ENCODE measurements at regions not wholly inside any gene's neighbourhood (a gene's known extent, or its start where the extent isn't known, plus 50 kb on each side); places are given as distances from the start of the nearest gene placed in this dataset.
"Not testable (repeated sequence)": the region's sequence is repeated elsewhere in the genome, so short reads cannot be mapped to it uniquely, and the experiment has no call there.

- DNase-seq, result no peak
These were observed 305.3 kb downstream of the SATB1 start for GRCh38 chr3:18119866-18120265.

- no peak for DNase-seq
These were observed 310.2 kb downstream of the SATB1 start for GRCh38 chr3:18114894-18115293.

- no peak for DNase-seq
These were observed 311.7 kb downstream of the SATB1 start for GRCh38 chr3:18113417-18113816.

- no peak for DNase-seq
These were observed 312.3 kb downstream of the SATB1 start for GRCh38 chr3:18112674-18113375.

GRCh38 chr3:18111796-18112232 is 313.3 kb downstream of the SATB1 start:
- no peak for DNase-seq

- no peak for DNase-seq
These were observed 321.5 kb downstream of the SATB1 start for GRCh38 chr3:18103591-18103990.

DNA sequence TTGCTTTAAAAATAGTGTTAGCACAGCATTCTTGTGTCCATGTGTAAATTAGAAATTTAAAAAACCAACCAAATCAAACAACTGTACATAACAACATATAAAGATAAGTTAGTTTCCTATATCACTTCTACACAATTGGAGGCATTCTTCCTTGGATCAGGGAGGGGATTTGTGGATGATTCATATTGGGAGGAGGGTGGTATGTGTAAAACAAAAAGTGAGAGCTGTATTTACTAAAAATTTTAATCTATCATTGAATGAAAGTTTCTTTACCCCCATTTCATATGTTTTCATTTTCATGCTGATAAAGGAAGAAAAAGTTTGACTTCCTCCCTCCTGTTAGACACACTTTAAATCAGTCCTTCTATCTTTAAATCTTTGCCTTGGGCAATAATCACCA is 325.0 kb downstream of the SATB1 start:
- no peak for DNase-seq

GRCh38 chr3:18099611-18100010 is 325.5 kb downstream of the SATB1 start:
- no peak for DNase-seq

DNA sequence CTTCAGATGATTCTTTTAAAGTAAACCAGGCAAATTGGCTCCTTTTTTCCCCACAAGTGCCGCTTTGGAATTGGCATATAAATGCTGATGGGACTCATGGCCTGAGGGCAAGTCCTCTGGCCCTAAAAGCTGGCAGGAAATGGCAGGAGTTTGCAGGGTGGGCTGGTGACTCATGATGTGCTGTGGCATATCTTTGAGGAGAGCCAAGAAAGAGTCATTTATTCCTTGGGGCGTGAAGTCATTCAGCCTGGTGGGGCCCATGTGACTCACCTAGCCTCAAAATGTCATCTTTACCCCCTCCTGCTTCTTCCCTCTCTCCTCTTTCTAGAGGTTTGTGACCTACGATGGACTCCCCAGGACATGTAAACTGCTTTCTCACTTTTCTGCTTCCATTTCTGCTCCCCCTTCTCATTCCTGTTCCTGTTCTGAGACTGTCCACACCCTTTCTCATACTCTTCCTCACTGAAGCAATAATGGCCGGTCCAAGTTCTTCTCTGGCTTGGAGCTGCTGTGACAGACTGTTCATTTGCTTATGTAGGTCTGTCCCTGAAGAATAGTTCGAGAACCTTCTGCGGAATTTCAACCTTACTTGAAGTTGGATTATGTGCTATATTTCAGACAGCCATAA is 326.1 kb downstream of the SATB1 start:
- peak; percentile 1 for DNase-seq

DNA sequence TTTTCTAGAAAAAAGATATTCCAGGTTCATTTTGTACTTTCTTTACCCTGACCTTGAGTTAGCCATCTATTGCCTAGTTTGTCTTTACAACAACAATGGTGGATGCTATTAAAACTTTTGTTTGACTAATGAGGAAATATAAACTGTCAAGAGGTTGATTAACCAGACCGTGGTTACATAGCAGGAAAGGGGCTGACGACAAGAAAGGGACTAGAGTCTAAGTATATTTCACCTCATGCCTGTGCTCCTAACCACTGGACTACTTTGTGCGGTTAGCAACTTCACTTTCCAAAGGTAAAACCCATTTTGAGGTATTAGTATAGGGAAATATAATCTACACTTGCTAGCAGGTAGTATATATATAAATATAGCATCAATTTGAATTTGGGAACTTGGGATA is 327.1 kb downstream of the SATB1 start:
- DNase-seq, result no peak

DNA sequence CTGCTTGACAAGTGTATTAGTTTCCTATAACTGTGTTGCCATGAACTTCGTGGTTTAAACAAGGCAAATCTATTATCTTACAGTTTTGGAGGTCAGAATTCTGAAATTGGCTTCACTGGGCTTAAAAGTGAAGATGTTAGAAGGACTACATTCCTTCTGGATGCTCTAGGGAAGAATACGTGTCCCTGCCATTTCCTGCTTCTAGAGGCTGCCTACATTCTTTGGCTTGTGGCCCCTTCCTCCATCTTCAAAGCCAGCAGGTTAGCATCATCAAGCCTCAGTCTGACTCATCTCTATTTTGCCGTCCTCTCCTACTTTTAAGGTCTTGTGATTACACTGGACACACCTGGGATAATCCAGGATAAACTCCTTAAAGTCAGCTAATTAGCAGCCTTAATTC is 327.7 kb downstream of the SATB1 start:
- DNase-seq, result no peak

DNA sequence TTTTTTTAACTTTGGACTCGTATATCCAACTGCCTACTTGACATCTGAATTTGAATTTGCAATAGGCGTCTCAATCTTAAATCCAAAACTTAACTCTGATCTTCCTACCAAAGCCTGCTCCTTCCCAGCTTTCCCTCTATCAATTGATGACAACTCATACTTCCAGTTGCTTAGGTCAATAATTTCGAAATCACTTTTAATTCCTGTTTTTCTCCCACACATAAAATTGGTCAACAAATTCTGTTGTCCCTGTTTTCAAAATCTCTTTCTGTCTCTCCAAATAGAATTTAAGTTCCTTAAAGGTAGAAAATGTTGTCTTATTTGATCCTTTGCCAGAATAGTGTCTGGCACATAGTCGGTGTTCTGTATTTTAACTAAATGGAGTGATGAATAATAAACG is 332.4 kb downstream of the SATB1 start:
- DNase-seq, result no peak

GRCh38 chr3:18090377-18090776 is 334.8 kb downstream of the SATB1 start:
- DNase-seq, result no peak

DNA sequence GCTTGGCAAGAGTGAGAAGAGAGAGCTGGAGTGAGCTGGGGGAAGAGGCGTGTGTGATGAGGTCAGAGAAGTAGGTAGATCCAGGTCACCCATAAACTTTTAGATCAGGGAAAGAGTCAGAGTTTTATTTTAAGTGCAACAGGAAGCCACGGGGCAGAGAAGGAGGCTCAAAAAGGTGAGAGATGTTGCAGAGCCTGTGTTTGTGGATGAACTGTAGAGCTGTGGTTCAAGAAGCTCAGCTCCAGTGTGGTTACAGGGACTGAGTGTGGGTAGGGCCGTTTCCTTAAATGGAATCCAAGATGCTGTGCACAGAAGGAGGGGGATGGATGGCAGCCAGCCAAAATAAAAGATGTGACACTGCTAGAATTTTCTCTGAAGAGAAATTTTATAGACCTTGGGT is 337.2 kb downstream of the SATB1 start:
- no peak for DNase-seq

- DNase-seq, result no peak
These were observed 338.4 kb downstream of the SATB1 start for GRCh38 chr3:18086760-18087159.

- DNase-seq, result no peak
These were observed 339.1 kb downstream of the SATB1 start for GRCh38 chr3:18086078-18086477.

GRCh38 chr3:18085429-18085828 is 339.7 kb downstream of the SATB1 start:
- no peak for DNase-seq

- not testable (repeated sequence) for DNase-seq
These were observed 340.8 kb upstream of the TBC1D5 start for GRCh38 chr3:18083273-18083590.

DNA sequence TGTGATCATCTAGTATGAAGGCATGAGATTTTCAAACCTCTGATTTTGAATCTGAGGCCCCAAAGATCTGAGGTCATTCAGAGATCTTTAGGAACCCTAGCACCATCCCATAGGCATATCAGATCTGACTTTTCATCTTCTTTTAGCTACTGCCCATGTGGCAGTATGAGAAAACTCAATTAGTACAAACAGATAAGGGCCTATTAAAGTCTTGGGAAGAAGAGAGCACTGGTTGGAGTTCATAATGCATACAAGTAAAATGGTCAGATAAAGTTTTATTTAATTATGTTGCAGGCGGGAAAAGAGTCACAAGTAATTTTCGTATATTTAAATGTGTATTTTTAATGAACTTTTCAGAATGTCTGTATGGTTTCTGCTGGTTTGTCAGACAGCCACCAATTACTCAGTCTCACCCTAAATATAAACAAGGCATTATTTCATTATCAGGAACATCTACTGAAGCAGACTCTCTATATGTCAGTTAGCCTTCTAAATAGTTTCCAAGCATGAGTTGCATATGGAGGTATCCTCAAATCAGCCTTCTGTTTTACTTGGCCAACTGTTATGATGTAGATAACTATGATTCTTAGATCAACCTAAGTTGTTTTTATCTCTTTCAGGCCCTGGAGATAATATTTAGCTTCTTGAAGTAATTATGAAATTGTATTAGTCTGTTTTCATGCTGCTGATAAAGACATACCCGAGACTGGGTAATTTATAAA is 340.3 kb upstream of the TBC1D5 start:
- DNase-seq, result no peak

DNA sequence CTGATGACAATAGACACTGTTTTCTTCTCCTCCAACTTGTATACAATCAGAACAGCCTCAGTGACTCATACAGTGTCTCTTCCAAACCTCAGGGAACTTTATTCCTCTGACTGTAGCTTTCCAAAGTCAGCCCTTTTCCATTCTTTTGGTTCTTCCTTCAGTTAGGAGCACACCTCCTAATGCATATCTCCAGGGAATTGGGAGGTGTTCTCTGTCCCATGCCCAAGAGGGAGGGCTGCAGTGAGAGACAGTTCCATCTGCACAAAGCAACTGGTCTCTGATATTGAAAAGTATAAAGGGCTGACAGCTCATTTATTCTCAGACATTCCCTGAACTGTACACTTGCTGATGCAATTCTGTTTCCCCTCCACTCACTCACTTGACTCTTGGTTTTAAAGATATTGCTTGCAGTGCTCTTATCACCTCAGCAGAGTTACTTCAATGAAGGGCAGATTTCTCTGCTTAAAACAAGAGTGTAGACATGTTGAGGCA is 337.8 kb upstream of the TBC1D5 start:
- DNase-seq, result no peak

DNA sequence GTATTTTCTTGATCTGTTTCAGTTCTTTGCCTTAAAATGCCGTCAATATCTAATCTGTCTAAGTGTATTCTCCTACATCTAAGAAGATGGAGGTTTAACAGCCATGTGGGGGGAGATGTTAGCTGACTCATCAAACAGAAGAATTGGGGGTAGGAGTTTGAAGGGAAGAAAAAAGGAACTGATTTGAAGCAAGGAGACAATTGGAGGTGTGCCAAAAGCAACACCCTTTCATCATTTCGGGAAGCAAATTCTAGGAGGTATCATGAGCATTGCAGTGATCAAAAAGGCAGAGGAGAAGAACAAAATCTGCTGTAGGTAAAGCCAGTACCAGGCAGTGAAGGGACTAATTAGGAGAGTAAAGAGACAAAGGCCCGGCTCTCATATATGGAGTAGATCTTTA is 337.3 kb upstream of the TBC1D5 start:
- no peak for DNase-seq

DNA sequence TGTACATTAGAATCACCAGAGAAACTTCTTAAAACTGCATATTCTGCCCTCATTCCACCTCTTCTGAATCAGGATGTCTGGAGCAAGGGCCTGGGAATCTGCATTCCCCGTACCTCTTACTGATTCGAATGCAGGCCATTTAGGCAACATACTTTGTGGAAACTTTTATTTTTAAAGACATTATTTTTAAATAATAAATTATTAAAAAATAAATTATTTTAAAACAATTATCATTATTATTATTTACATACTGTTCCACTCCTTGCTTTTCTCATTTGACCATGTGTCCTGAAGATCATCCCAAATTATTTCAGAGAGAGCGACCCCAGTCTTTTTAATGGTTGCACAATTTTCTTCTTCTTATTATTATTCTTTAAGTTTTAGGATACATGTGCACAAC is 336.6 kb upstream of the TBC1D5 start:
- no peak for DNase-seq

- no peak for DNase-seq
These were observed 334.9 kb upstream of the TBC1D5 start for GRCh38 chr3:18077128-18077840.

DNA sequence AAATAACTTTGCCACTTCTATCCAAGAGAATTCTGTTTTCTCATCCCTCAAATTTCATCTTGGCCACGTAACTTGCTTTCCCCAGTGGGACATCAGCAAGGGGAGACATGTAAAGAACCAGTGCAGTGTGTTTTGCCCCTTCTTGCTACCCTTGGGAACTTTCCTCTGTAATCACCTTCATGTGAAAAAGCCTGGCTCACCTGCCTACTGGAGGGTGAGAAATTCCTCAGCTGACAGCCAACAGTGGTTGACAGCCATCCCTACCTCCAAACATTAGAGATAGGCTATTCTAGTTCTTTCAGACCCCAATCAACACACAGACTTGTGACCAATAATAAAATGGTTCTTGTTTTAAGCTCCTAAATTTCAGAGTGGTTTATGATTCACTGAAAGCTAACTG is 333.9 kb upstream of the TBC1D5 start:
- no peak for DNase-seq

Measured in NCI-H446 treated with DMSO at 0.1 percent for 48 hours (cell line).